Bronchial epithelial cell (primary cell): ENCODE measurements at regions not wholly inside any gene's neighbourhood (a gene's known extent, or its start where the extent isn't known, plus 50 kb on each side); places are given as distances from the start of the nearest gene placed in this dataset.

ENCODE experiments used
- DNase-seq: peaks from one replicate; pipeline ENCODE4 v3.0.0-alpha.2; 2010; ENCODE audit warnings: low read depth
- FAIRE-seq: peaks from 2 replicates; lab custom pipeline; 2011; peaks lifted over from hg19 to GRCh38; lab: Jason Lieb, UNC
- H3K27me3 ChIP-seq: 2 replicates; pipeline ENCODE4 v1.5.1; 2011; ENCODE audit warnings: low read length; ENCODE audit not compliant: control insufficient read depth, insufficient read depth
- H3K36me3 ChIP-seq: 2 replicates; pipeline ENCODE4 v1.5.1; 2011; ENCODE audit warnings: low read length; ENCODE audit not compliant: control insufficient read depth, insufficient read depth
- H3K4me3 ChIP-seq: 2 replicates; pipeline ENCODE4 v1.5.1; 2011; ENCODE audit warnings: mild to moderate bottlenecking, low read depth, low read length, control low read depth
- CTCF ChIP-seq: IDR thresholded peaks from 2 replicates; pipeline ENCODE4 v1.5.1; 2011; ENCODE audit warnings: mild to moderate bottlenecking, moderate library complexity, low read length, control low read depth, inconsistent platforms; ENCODE audit not compliant: insufficient read depth, severe bottlenecking

GRCh38 chr5:52690236-52690768 is 97.4 kb upstream of the ITGA1 start:
- Histone ChIP-seq H3K4me3 (no peak overlapping the region), H3K36me3 (no peaks in the 10 kb centered on the region), H3K27me3 (no peaks in the 10 kb centered on the region)
- DNase-seq (no peak), FAIRE-seq (no peak)
- TF ChIP-seq CTCF, result no peak

- Histone ChIP-seq H3K36me3 (no peaks in the 10 kb centered on the region), H3K4me3 (no peak overlapping the region), H3K27me3 (no peaks in the 10 kb centered on the region)
- FAIRE-seq (no peak), DNase-seq (peak; percentile 15)
- no peak for TF ChIP-seq CTCF
Observed at GRCh38 chr5:52692039-52692438, 95.7 kb upstream of the ITGA1 start.

- no peak for FAIRE-seq
- Histone ChIP-seq H3K4me3 (no peak overlapping the region), H3K36me3 (no peaks in the 10 kb centered on the region), H3K27me3 (no peaks in the 10 kb centered on the region)
- no peak for TF ChIP-seq CTCF
- no peak for DNase-seq
Observed at GRCh38 chr5:52692606-52693005, 95.1 kb upstream of the ITGA1 start.

- peak; percentile 53 for DNase-seq
- Histone ChIP-seq H3K27me3 (no peaks in the 10 kb centered on the region), H3K4me3 (no peak overlapping the region), H3K36me3 (no peaks in the 10 kb centered on the region)
- peak; percentile 74 for TF ChIP-seq CTCF
- FAIRE-seq, result peak; percentile 36
Observed at GRCh38 chr5:52693280-52693679, 94.4 kb upstream of the ITGA1 start.

- no peak for TF ChIP-seq CTCF
- no peak for FAIRE-seq
- DNase-seq, result no peak
- H3K27me3 ChIP-seq, result no peaks in the 10 kb centered on the region
- no peak overlapping the region for H3K4me3 ChIP-seq
- no peaks in the 10 kb centered on the region for H3K36me3 ChIP-seq
Observed at GRCh38 chr5:52693836-52694235, 93.9 kb upstream of the ITGA1 start.

GRCh38 chr5:52694648-52695047 is 93.1 kb upstream of the ITGA1 start:
- TF ChIP-seq CTCF, result no peak
- no peaks in the 10 kb centered on the region for H3K36me3 ChIP-seq
- H3K4me3 ChIP-seq, result no peak overlapping the region
- FAIRE-seq (no peak), DNase-seq (no peak)
- no peaks in the 10 kb centered on the region for H3K27me3 ChIP-seq
